ENCODE measurements at regions not wholly inside any gene's neighbourhood (a gene's known extent, or its start where the extent isn't known, plus 50 kb on each side); places are given as distances from the start of the nearest gene placed in this dataset.

DNA sequence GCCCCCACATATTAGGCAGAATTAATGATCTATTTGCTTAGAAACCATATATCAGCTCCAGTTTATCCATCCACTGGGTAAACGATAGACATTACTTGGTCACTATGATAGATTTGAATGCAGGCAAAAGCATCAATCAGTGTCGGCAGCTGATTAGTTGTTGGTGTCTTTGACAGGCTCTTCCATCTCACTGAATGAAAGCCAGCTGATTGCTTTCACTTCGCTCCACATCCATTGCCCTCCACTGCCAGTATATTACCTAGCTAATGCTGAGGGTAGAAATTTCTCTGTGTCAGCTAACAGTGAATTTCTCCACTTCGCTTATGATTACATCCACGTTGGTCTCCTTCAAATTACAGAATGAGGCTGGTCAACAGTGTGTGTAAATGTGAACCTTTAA, 821.3 kb upstream of the TYRP1 start:
- TF ChIP-seq, protein P1, sequence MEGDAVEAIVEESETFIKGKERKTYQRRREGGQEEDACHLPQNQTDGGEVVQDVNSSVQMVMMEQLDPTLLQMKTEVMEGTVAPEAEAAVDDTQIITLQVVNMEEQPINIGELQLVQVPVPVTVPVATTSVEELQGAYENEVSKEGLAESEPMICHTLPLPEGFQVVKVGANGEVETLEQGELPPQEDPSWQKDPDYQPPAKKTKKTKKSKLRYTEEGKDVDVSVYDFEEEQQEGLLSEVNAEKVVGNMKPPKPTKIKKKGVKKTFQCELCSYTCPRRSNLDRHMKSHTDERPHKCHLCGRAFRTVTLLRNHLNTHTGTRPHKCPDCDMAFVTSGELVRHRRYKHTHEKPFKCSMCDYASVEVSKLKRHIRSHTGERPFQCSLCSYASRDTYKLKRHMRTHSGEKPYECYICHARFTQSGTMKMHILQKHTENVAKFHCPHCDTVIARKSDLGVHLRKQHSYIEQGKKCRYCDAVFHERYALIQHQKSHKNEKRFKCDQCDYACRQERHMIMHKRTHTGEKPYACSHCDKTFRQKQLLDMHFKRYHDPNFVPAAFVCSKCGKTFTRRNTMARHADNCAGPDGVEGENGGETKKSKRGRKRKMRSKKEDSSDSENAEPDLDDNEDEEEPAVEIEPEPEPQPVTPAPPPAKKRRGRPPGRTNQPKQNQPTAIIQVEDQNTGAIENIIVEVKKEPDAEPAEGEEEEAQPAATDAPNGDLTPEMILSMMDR (IDR thresholded peaks at IDR 0.05) = no peak
- TF ChIP-seq ZFX (IDR thresholded peaks at IDR 0.05; ENCODE audit: borderline replicate concordance) = no peak

Measured in 22Rv1 (cell line).